ENCODE measurements at regions not wholly inside any gene's neighbourhood (a gene's known extent, or its start where the extent isn't known, plus 50 kb on each side); places are given as distances from the start of the nearest gene placed in this dataset.

- no peak for DNase-seq
Measured at GRCh38 chr3:30222441-30222840, 384.0 kb upstream of the TGFBR2 start.

- no peak for DNase-seq
Measured at GRCh38 chr3:30225021-30225420, 381.4 kb upstream of the TGFBR2 start.

- no peak for DNase-seq
Measured at GRCh38 chr3:30226601-30227151, 379.7 kb upstream of the TGFBR2 start.

GRCh38 chr3:30227571-30228301, 378.7 kb upstream of the TGFBR2 start:
- DNase-seq = no peak

- DNase-seq = no peak
Measured at GRCh38 chr3:30228302-30228631, 378.1 kb upstream of the TGFBR2 start.

- DNase-seq = no peak
Measured at GRCh38 chr3:30231277-30232141, 374.9 kb upstream of the TGFBR2 start.

GRCh38 chr3:30232142-30232541, 374.3 kb upstream of the TGFBR2 start:
- DNase-seq = no peak

- DNase-seq = no peak
Measured at GRCh38 chr3:30233913-30234646, 372.3 kb upstream of the TGFBR2 start.

- no peak for DNase-seq
Measured at GRCh38 chr3:30236011-30236410, 370.4 kb upstream of the TGFBR2 start.

GRCh38 chr3:30241721-30242120, 364.7 kb upstream of the TGFBR2 start:
- DNase-seq = no peak

- no peak for DNase-seq
Measured at GRCh38 chr3:30245858-30246622, 360.4 kb upstream of the TGFBR2 start.

- DNase-seq = no peak
Measured at GRCh38 chr3:30248423-30248822, 358.0 kb upstream of the TGFBR2 start.

GRCh38 chr3:30252474-30252873, 353.9 kb upstream of the TGFBR2 start:
- no peak for DNase-seq

- DNase-seq = no peak
Measured at GRCh38 chr3:30253832-30254231, 352.6 kb upstream of the TGFBR2 start.

- peak; percentile 15 for DNase-seq
Measured at GRCh38 chr3:30256474-30256873, 349.9 kb upstream of the TGFBR2 start.

- DNase-seq = peak; percentile 26
Measured at GRCh38 chr3:30258426-30259392, 347.7 kb upstream of the TGFBR2 start.

- DNase-seq = no peak
Measured at GRCh38 chr3:30259730-30260129, 346.7 kb upstream of the TGFBR2 start.

GRCh38 chr3:30260762-30261161, 345.6 kb upstream of the TGFBR2 start:
- DNase-seq = no peak

- DNase-seq = no peak
Measured at GRCh38 chr3:30263238-30263924, 343.0 kb upstream of the TGFBR2 start.

GRCh38 chr3:30263925-30264313, 342.5 kb upstream of the TGFBR2 start:
- DNase-seq = no peak

Measured in tongue (tissue), 1 donor.